Right hindlimb (tissue), 1 donor: ENCODE measurements at regions not wholly inside any gene's neighbourhood (a gene's known extent, or its start where the extent isn't known, plus 50 kb on each side); places are given as distances from the start of the nearest gene placed in this dataset.

Experiments used
- DNase-seq: peaks from one replicate; pipeline ENCODE4 v3.0.0-alpha.2; 2018

DNA sequence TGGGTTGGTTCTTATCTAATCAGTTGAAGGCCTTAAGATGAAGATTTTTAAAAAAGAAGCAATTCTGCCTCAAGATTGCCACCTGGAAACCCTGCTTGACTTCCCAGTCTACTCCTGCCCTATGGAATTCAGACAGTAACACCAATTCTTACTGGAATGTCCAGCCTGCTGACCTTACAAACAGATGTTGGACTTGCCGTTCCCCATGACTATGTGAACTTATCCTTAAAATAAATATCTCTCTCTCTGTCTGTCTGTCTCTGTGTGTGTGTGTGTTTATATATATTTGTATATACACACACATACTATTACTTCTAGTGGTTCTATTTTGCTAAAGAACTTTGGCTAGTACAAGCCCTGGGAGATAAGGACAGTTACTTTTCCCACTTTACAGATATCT is 675.3 kb downstream of the SLC4A3 start:
- DNase-seq: no peak

DNA sequence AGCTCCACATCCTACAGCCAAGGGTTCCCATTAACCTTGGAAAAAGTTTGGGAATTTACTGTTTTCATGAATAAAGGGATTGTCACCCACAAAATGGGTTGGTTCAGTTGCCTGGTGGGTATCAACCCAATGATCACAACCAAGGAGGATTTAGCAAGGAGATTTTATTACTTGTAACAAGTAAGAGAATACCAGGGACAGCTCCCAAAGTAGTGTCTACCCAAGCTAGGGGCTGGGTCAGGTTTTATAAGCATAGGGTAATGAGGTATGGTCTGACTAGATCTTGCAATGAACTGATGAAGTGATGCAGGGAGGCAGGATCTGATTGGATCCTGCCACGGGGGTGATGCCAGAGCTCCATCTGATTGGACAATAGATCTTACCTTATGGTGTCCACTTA is 681.8 kb downstream of the SLC4A3 start:
- DNase-seq: no peak

GRCh38 chr2:220310451-220310861 is 683.0 kb downstream of the SLC4A3 start:
- peak; percentile 44 for DNase-seq

GRCh38 chr2:220315098-220315823 is 687.8 kb downstream of the SLC4A3 start:
- DNase-seq: peak; percentile 77

GRCh38 chr2:220318037-220318436 is 690.6 kb downstream of the SLC4A3 start:
- no peak for DNase-seq

- no peak for DNase-seq
Observed at GRCh38 chr2:220318508-220318907, 691.1 kb downstream of the SLC4A3 start.

GRCh38 chr2:220320326-220320725 is 692.9 kb downstream of the SLC4A3 start:
- DNase-seq: no peak

DNA sequence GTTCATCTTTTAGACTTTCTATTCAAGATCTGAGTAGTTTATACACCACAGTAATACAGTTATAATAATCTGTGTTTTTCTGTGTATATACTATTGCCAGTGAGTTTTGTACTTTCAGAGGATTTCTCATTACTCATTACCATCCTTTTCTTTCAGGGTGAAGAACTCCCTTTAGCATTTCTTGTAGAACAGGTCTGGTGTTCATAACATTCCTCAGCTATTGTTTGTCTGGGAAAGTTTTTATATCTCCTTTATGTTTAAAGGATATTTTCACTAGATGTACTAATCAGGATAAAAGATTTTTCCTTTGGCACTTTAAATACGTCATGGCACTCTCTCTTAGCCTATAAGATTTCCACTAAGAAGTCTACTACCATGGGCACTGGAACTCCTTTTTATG is 705.5 kb downstream of the SLC4A3 start:
- DNase-seq: no peak

GRCh38 chr2:220334210-220334609 is 706.8 kb downstream of the SLC4A3 start:
- DNase-seq: no peak

DNA sequence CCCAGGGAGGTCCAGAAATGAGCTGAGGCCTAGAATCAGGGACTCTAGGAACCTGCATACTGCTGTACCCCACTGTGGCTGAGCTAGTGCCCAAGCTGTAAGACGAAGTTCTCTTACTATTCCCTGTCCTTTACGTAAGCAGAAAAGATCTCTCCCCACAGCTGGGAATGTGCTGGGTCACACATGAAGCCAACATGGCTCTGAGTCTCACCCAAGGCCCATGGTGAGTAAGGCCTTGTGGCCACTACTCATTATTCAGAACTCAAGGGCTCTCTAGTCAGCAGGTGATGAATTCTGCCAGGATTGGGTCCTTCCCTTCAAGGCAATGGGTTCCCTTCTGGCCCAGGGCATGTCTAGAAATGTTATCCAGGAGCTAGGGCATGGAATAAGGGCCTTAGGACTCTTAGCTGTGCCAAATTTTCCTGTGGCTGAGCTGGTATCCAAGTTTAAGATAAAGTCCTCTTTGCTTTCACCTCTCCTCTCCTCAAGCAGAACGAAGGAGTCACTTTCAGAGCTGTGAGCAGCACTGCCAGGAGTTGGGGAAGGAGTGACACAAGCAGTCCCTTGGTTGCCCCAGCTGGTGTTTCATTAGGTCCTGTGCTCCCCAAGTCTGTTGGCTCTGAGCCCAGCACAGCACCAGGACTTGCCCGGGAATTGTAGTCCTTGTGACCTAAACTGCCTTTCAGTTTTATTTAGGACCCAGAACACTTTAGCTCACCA is 707.6 kb downstream of the SLC4A3 start:
- no peak for DNase-seq

- DNase-seq: no peak
Observed at GRCh38 chr2:220335591-220335915, 708.1 kb downstream of the SLC4A3 start.

GRCh38 chr2:220336771-220337170 is 709.3 kb downstream of the SLC4A3 start:
- DNase-seq: no peak

- no peak for DNase-seq
Observed at GRCh38 chr2:220337611-220338440, 710.4 kb downstream of the SLC4A3 start.

GRCh38 chr2:220341014-220341413 is 713.6 kb downstream of the SLC4A3 start:
- no peak for DNase-seq

- DNase-seq: no peak
Observed at GRCh38 chr2:220346919-220347318, 719.5 kb downstream of the SLC4A3 start.

GRCh38 chr2:220347626-220348025 is 720.2 kb downstream of the SLC4A3 start:
- DNase-seq: no peak

- peak; percentile 64 for DNase-seq
Observed at GRCh38 chr2:220348206-220348605, 720.8 kb downstream of the SLC4A3 start.

DNA sequence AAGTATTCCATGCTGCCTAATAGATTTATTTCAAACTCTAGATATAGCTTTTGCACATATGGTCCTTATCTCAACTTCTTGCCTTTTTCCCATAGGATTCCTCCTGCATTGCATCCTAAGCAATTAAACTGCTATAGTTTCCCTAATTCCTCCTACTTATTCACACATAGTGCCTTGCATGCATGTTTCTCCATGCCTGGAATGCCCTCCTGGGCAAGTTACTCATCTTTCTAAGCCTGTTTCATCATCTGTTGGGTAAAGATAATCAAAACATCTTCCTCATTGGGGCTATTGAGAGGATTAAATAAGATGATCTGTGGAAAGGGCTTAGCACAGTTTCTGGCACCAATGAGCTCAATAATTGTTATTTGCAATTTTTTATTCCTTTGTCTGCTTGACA is 726.5 kb downstream of the SLC4A3 start:
- DNase-seq: no peak

- DNase-seq: no peak
Observed at GRCh38 chr2:220356076-220356475, 728.6 kb downstream of the SLC4A3 start.

- DNase-seq: no peak
Observed at GRCh38 chr2:220365023-220365422, 737.6 kb downstream of the SLC4A3 start.

- no peak for DNase-seq
Observed at GRCh38 chr2:220366765-220367164, 739.3 kb downstream of the SLC4A3 start.

DNA sequence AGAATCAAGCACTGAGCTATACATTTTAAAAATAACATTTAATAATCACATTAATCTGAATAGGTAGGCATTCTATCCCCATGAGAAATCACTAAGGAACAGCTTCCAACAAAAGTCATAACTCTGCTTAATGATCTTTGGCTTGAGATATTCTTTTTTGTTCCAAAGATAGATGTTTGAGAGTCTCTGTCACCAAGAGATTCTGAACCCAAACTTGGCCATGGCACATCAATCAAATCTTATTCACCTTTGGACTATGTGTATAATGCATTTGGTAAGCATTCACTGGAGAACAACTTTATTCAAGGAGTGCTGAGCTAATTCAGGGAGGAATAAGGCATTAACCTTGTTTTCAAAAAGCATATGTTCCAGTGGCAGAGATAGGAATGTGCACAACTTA is 743.3 kb downstream of the SLC4A3 start:
- DNase-seq: no peak

DNA sequence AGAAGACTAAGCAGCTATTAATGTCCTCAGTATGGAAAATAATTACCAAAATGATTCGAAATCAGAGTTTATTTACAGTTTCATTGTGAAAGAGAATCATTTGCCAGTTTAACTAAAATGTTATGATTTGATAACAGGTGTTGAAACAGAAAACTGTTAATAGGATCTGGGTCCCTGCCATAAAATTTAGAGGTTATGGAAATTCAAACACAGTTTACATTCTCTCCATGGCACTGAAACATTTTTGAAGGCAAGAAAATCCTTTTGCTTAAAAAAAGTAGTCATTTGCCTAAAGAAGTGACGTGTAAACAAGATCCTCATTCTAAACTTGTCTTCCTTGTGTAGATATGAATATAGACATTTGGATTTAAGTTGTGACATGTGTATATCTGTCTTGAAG is 743.8 kb downstream of the SLC4A3 start:
- DNase-seq: no peak

DNA sequence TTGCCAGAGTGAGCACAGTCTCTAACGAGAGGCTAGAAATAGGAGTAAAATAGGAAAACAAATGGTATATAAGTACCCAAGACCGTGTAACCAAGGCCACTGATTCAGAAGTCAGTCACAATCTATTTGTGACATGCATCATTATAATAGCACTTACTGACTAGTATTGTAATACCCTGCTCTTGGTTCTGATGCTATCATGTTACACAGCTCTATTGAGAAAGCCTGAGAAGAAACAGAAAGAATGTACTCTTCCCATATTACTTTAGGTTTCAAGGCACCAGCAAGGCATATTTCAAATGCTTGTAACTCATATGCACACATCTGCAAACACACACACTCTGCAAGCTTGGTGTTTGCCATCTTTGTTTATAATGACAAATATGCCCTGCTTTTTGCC is 746.4 kb downstream of the SLC4A3 start:
- no peak for DNase-seq
